ENCODE measurements at regions not wholly inside any gene's neighbourhood (a gene's known extent, or its start where the extent isn't known, plus 50 kb on each side); places are given as distances from the start of the nearest gene placed in this dataset.

DNA sequence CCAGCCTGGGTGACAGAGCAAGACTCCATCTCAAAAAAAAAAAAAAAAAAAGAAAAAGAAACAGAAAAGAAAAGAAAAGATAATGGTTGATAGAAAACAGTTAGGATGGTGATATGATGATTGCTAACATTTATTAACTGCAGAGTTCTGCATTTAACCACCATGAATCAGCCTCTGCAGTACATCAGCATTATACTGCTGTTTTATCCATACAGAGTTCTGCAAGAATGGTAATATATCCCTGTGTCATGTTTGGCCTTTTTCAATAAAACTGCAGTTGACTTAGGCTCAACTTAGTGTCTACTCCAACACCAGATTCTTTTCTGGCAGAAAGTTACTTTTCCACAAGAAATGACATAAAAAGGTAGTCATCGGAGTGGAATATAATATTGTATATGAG, 62.6 kb downstream of the DUSP6 start:
- DNase-seq, result no peak
- H3K27me3 ChIP-seq (ENCODE audit: control insufficient read depth, insufficient read depth, low read length, poor library complexity, severe bottlenecking), result no peaks in the 10 kb centered on the region
- H3K4me3 Mint-ChIP-seq, result no peak overlapping the region
- TF ChIP-seq, protein P1, sequence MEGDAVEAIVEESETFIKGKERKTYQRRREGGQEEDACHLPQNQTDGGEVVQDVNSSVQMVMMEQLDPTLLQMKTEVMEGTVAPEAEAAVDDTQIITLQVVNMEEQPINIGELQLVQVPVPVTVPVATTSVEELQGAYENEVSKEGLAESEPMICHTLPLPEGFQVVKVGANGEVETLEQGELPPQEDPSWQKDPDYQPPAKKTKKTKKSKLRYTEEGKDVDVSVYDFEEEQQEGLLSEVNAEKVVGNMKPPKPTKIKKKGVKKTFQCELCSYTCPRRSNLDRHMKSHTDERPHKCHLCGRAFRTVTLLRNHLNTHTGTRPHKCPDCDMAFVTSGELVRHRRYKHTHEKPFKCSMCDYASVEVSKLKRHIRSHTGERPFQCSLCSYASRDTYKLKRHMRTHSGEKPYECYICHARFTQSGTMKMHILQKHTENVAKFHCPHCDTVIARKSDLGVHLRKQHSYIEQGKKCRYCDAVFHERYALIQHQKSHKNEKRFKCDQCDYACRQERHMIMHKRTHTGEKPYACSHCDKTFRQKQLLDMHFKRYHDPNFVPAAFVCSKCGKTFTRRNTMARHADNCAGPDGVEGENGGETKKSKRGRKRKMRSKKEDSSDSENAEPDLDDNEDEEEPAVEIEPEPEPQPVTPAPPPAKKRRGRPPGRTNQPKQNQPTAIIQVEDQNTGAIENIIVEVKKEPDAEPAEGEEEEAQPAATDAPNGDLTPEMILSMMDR (conservative IDR thresholded peaks at IDR 0.05), result no peak
- no peaks in the 10 kb centered on the region for H3K27me3 Mint-ChIP-seq (ENCODE audit: insufficient read depth)
- no peaks in the 10 kb centered on the region for H3K4me1 ChIP-seq (ENCODE audit: control insufficient read depth, insufficient read depth, low read length)
- H3K36me3 Mint-ChIP-seq (ENCODE audit: low read depth), result no peaks in the 10 kb centered on the region
- no peak overlapping the region for H3K9ac ChIP-seq (ENCODE audit: extremely low read depth, low read length, poor library complexity, severe bottlenecking)
- no peaks in the 10 kb centered on the region for H3K4me1 Mint-ChIP-seq
- no peaks in the 10 kb centered on the region for H3K9me3 ChIP-seq (ENCODE audit: control insufficient read depth, low read length)
- no peak overlapping the region for H3K27ac ChIP-seq (ENCODE audit: low read depth, low read length)
- no peaks in the 10 kb centered on the region for H3K36me3 ChIP-seq (ENCODE audit: control insufficient read depth, insufficient read depth, low read length)
- no peak overlapping the region for H3K27ac Mint-ChIP-seq
- 100% methylated on average over 1 of the region's 1 CpG; no CpG with 5 or more reads in 1 of the 2 experiments for WGBS, 2 experiments (ENCODE audit: insufficient coverage in 1 of 2, insufficient read length in 1 of 2)
- no peaks in the 10 kb centered on the region for H3K9me3 Mint-ChIP-seq
- H3K4me3 ChIP-seq (ENCODE audit: low read length), result no peak overlapping the region

DNA sequence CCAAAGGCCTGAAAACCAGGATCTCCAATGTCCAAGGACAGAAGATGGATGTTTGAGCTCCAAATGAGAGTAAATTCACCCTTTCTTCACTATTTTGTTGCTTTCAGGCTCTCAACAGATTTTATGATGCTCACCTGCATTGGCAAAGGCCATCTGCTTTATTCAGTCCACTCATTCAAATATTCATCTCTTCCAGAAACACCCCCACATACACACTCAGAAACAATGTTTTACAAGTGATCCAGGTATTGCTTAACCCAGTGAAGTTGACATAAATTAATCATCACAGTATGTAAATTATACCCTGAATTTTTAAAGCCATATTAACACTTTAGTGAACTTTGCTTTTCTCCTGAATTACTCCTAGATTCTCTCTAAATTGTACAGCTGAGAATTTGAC, 63.3 kb downstream of the DUSP6 start:
- Histone ChIP-seq H3K4me3 (ENCODE audit: low read length) (no peak overlapping the region), H3K27me3 (ENCODE audit: control insufficient read depth, insufficient read depth, low read length, poor library complexity, severe bottlenecking) (no peaks in the 10 kb centered on the region), H3K36me3 (ENCODE audit: control insufficient read depth, insufficient read depth, low read length) (no peaks in the 10 kb centered on the region), H3K9ac (ENCODE audit: extremely low read depth, low read length, poor library complexity, severe bottlenecking) (no peak overlapping the region), H3K9me3 (ENCODE audit: control insufficient read depth, low read length) (no peaks in the 10 kb centered on the region), H3K4me1 (ENCODE audit: control insufficient read depth, insufficient read depth, low read length) (no peaks in the 10 kb centered on the region), H3K27ac (ENCODE audit: low read depth, low read length) (no peak overlapping the region)
- Mint-ChIP-seq H3K27ac (no peak overlapping the region), H3K4me1 (no peaks in the 10 kb centered on the region), H3K4me3 (no peak overlapping the region), H3K9me3 (no peaks in the 10 kb centered on the region), H3K36me3 (ENCODE audit: low read depth) (no peaks in the 10 kb centered on the region), H3K27me3 (ENCODE audit: insufficient read depth) (no peaks in the 10 kb centered on the region)
- no peak for DNase-seq
- TF ChIP-seq, protein P1 (conservative IDR thresholded peaks at IDR 0.05), result no peak

DNA sequence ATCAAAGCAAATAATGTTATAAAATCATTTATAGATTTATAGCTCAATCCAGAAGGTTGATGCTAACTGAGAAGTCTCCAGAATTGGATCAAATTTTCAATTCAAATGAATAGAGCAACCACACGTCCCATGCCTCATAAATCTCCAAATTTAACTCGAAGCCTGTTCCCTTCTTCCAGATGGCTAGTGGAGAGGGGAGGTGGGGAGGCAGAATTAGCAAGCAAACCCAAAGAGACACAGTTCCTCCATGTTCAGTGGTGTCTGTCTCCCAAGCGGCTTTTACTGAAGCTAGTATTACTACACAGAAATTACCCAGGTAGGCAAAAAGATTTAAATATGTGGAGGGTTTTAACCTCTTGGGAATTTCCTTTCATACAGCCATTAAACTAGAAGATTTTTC, 65.8 kb downstream of the DUSP6 start:
- no peaks in the 10 kb centered on the region for H3K9me3 Mint-ChIP-seq
- WGBS, 2 experiments (ENCODE audit: insufficient coverage in 1 of 2, insufficient read length in 1 of 2), result 88 to 100% methylated on average over 1 to 2 of the region's 3 CpGs
- Histone ChIP-seq H3K27ac (ENCODE audit: low read depth, low read length) (no peak overlapping the region), H3K9me3 (ENCODE audit: control insufficient read depth, low read length) (no peaks in the 10 kb centered on the region), H3K9ac (ENCODE audit: extremely low read depth, low read length, poor library complexity, severe bottlenecking) (no peak overlapping the region), H3K4me3 (ENCODE audit: low read length) (no peak overlapping the region), H3K27me3 (ENCODE audit: control insufficient read depth, insufficient read depth, low read length, poor library complexity, severe bottlenecking) (no peaks in the 10 kb centered on the region), H3K4me1 (ENCODE audit: control insufficient read depth, insufficient read depth, low read length) (no peaks in the 10 kb centered on the region), H3K36me3 (ENCODE audit: control insufficient read depth, insufficient read depth, low read length) (no peaks in the 10 kb centered on the region)
- no peaks in the 10 kb centered on the region for H3K36me3 Mint-ChIP-seq (ENCODE audit: low read depth)
- DNase-seq, result no peak
- H3K4me1 Mint-ChIP-seq, result peaks cover under 1% of the 10 kb centered on the region
- no peak overlapping the region for H3K4me3 Mint-ChIP-seq
- TF ChIP-seq, protein P1 (conservative IDR thresholded peaks at IDR 0.05), result no peak
- H3K27ac Mint-ChIP-seq, result no peak overlapping the region
- no peaks in the 10 kb centered on the region for H3K27me3 Mint-ChIP-seq (ENCODE audit: insufficient read depth)
